ENCODE measurements at regions not wholly inside any gene's neighbourhood (a gene's known extent, or its start where the extent isn't known, plus 50 kb on each side); places are given as distances from the start of the nearest gene placed in this dataset.

- H3K27ac Mint-ChIP-seq = no peak overlapping the region
- Histone ChIP-seq H3K4me2 (replicated peaks; ENCODE audit: low read depth, low read length, poor library complexity, severe bottlenecking) (no peak overlapping the region), H4K20me1 (ENCODE audit: control insufficient read depth, insufficient read depth, low read length, poor library complexity, severe bottlenecking) (no peaks in the 10 kb centered on the region), H3K79me2 (ENCODE audit: control insufficient read depth, insufficient read depth, low read length) (no peaks in the 10 kb centered on the region), H3K27ac (ENCODE audit: low read length in 2 of 2) (no peak overlapping the region), H3K36me3 (replicated peaks in 1 of 2; ENCODE audit: control extremely low read depth in 1 of 2, control insufficient read depth in 1 of 2, extremely low read depth in 1 of 2, insufficient read depth in 2 of 2, low read length in 1 of 2) (no peaks in the 10 kb centered on the region), H3K4me3 (ENCODE audit: control extremely low read depth in 1 of 5, extremely low read depth in 1 of 5, insufficient read depth in 1 of 5, low read depth in 2 of 5, low read length in 4 of 5) (no peak overlapping the region), H3K4me1 (ENCODE audit: control insufficient read depth in 2 of 2, insufficient read depth in 2 of 2, low read length in 2 of 2) (no peaks in the 10 kb centered on the region), H3K9me3 (ENCODE audit: control extremely low read depth in 1 of 3, control insufficient read depth in 2 of 3, insufficient read depth in 1 of 3, low read length in 2 of 3) (peaks cover 0 to 19% (median 0%) of the 10 kb centered on the region in 3 donors), H3K27me3 (replicated peaks in 1 of 4; ENCODE audit: control extremely low read depth in 1 of 4, control insufficient read depth in 3 of 4, insufficient read depth in 4 of 4, low read length in 3 of 4) (no peaks in the 10 kb centered on the region), H2AFZ (ENCODE audit: insufficient read depth, low read depth, low read length, poor library complexity, severe bottlenecking) (no peak overlapping the region), H3K9ac (ENCODE audit: low read length) (no peak overlapping the region)
- ATAC-seq (ENCODE audit: low read depth) = no peak
- 84% methylated on average over 3 of the region's 5 CpGs for WGBS (ENCODE audit: insufficient coverage)
- peaks cover 2% of the 10 kb centered on the region for H3K27me3 Mint-ChIP-seq
- H3K4me3 Mint-ChIP-seq = no peak overlapping the region
- no peaks in the 10 kb centered on the region for H3K9me3 Mint-ChIP-seq (ENCODE audit: insufficient read depth)
- ChIA-PET POLR2A (no interaction called here), CTCF (no interaction called here)
- H3K4me1 Mint-ChIP-seq = no peaks in the 10 kb centered on the region
- DNase-seq = no peak
- no peak for TF ChIP-seq CTCF (IDR thresholded peaks at IDR 0.05)
- TF ChIP-seq EZH2 (IDR thresholded peaks at IDR 0.05; ENCODE audit: borderline replicate concordance, insufficient read depth, low read depth, low read length, poor library complexity, severe bottlenecking) = no peak
- intact Hi-C loops (cut with micrococcal nuclease) = no loop called here
Observed at GRCh38 chr11:130600616-130601015, 152.2 kb downstream of the ADAMTS15 start.

GRCh38 chr11:130601141-130601540, 152.7 kb downstream of the ADAMTS15 start:
- ChIA-PET POLR2A (no interaction called here), CTCF (no interaction called here)
- ATAC-seq (ENCODE audit: low read depth) (no peak), DNase-seq (no peak)
- Mint-ChIP-seq H3K9me3 (ENCODE audit: insufficient read depth) (no peaks in the 10 kb centered on the region), H3K27ac (no peak overlapping the region), H3K4me1 (no peaks in the 10 kb centered on the region), H3K27me3 (no peaks in the 10 kb centered on the region), H3K4me3 (no peak overlapping the region)
- no peaks in the 10 kb centered on the region for H3K27me3 ChIP-seq (replicated peaks in 1 of 4; ENCODE audit: control extremely low read depth in 1 of 4, control insufficient read depth in 3 of 4, insufficient read depth in 4 of 4, low read length in 3 of 4)
- WGBS (ENCODE audit: insufficient coverage) = 72% methylated on average over 6 of the region's 8 CpGs
- no peak overlapping the region for H3K27ac ChIP-seq (ENCODE audit: low read length in 2 of 2)
- TF ChIP-seq CTCF (IDR thresholded peaks at IDR 0.05) (no peak), EZH2 (IDR thresholded peaks at IDR 0.05; ENCODE audit: borderline replicate concordance, insufficient read depth, low read depth, low read length, poor library complexity, severe bottlenecking) (no peak)
- no peak overlapping the region for H3K9ac ChIP-seq (ENCODE audit: low read length)
- H3K36me3 ChIP-seq (replicated peaks in 1 of 2; ENCODE audit: control extremely low read depth in 1 of 2, control insufficient read depth in 1 of 2, extremely low read depth in 1 of 2, insufficient read depth in 2 of 2, low read length in 1 of 2) = no peaks in the 10 kb centered on the region
- H3K4me2 ChIP-seq (replicated peaks; ENCODE audit: low read depth, low read length, poor library complexity, severe bottlenecking) = no peak overlapping the region
- no peak overlapping the region for H3K4me3 ChIP-seq (ENCODE audit: control extremely low read depth in 1 of 5, extremely low read depth in 1 of 5, insufficient read depth in 1 of 5, low read depth in 2 of 5, low read length in 4 of 5)
- no peaks in the 10 kb centered on the region for H3K79me2 ChIP-seq (ENCODE audit: control insufficient read depth, insufficient read depth, low read length)
- H2AFZ ChIP-seq (ENCODE audit: insufficient read depth, low read depth, low read length, poor library complexity, severe bottlenecking) = no peak overlapping the region
- no peaks in the 10 kb centered on the region for H4K20me1 ChIP-seq (ENCODE audit: control insufficient read depth, insufficient read depth, low read length, poor library complexity, severe bottlenecking)
- no peaks in the 10 kb centered on the region for H3K4me1 ChIP-seq (ENCODE audit: control insufficient read depth in 2 of 2, insufficient read depth in 2 of 2, low read length in 2 of 2)
- H3K9me3 ChIP-seq (ENCODE audit: control extremely low read depth in 1 of 3, control insufficient read depth in 2 of 3, insufficient read depth in 1 of 3, low read length in 2 of 3) = peaks cover 0 to 19% (median 0%) of the 10 kb centered on the region in 3 donors
- intact Hi-C loops (cut with micrococcal nuclease) = no loop called here

Data from B cell (primary cell).